Muscle layer of colon (tissue), 2 donors: ENCODE measurements at regions not wholly inside any gene's neighbourhood (a gene's known extent, or its start where the extent isn't known, plus 50 kb on each side); places are given as distances from the start of the nearest gene placed in this dataset.

Experiments used
- H3K27ac ChIP-seq: one replicate; pipeline ENCODE4 v1.7.0; 2013; ENCODE audit warnings: low read depth, mild to moderate bottlenecking, low read length, moderate library complexity
- H3K27me3 ChIP-seq, 2 donors: one replicate each; pipeline ENCODE4 v1.7.0; 2013; ENCODE audit warnings: low read length in 2 of 2, mild to moderate bottlenecking in 2 of 2; ENCODE audit not compliant: insufficient read depth in 2 of 2, control insufficient read depth in 1 of 2
- H3K36me3 ChIP-seq: one replicate; pipeline ENCODE4 v1.7.0; 2013; ENCODE audit warnings: mild to moderate bottlenecking, low read length; ENCODE audit not compliant: insufficient read depth
- H3K4me1 ChIP-seq: one replicate; pipeline ENCODE4 v1.7.0; 2013; ENCODE audit warnings: mild to moderate bottlenecking, low read length; ENCODE audit not compliant: insufficient read depth
- H3K4me3 ChIP-seq, 2 donors: one replicate each; pipeline ENCODE4 v1.7.0; 2013; ENCODE audit warnings: low read length in 2 of 2, low read depth in 1 of 2, mild to moderate bottlenecking in 1 of 2, moderate library complexity in 1 of 2
- H3K9ac ChIP-seq: one replicate; pipeline ENCODE4 v1.7.0; 2013; ENCODE audit warnings: low read length
- H3K9me3 ChIP-seq: one replicate; pipeline ENCODE4 v1.7.0; 2013; ENCODE audit warnings: mild to moderate bottlenecking, low read length
- donor health status: abdominal sarcoma.
- donor health status: Adenocarcinoma of cecum.

- H3K27me3 ChIP-seq = no peaks in the 10 kb centered on the region
- no peak overlapping the region for H3K9ac ChIP-seq
- H3K4me1 ChIP-seq = peaks cover 37% of the 10 kb centered on the region
- H3K36me3 ChIP-seq = no peaks in the 10 kb centered on the region
- no peaks in the 10 kb centered on the region for H3K9me3 ChIP-seq
- no peak overlapping the region for H3K4me3 ChIP-seq
- no peak overlapping the region for H3K27ac ChIP-seq
Observed at GRCh38 chr19:32017176-32017953, 328.0 kb upstream of the ZNF507 start.

- no peak overlapping the region for H3K27ac ChIP-seq
- no peaks in the 10 kb centered on the region for H3K9me3 ChIP-seq
- H3K9ac ChIP-seq = no peak overlapping the region
- H3K4me1 ChIP-seq = peaks cover 37% of the 10 kb centered on the region
- H3K27me3 ChIP-seq = no peaks in the 10 kb centered on the region
- H3K4me3 ChIP-seq = no peak overlapping the region
- no peaks in the 10 kb centered on the region for H3K36me3 ChIP-seq
Observed at GRCh38 chr19:32018014-32018413, 327.4 kb upstream of the ZNF507 start.

DNA sequence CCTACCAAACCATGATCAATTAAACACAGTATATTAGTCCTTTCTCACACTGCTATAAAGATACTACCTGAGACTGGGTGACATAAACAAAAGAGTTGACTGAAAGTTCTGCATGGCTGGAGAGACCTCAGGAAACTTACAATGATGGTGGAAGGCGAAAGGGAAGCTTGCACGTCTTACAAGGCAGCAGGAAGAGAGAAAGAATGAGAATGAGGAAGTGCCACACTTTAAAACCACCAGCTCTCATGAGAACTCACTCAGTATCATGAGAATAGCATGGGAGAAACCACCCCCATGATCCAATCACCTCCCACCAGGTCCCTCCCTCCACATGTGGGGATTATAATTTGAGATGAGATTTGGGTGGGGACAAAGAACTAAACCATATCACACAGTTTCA lies 324.9 kb upstream of the ZNF507 start:
- Histone ChIP-seq H3K9ac (no peak overlapping the region), H3K27me3 (no peaks in the 10 kb centered on the region), H3K27ac (no peak overlapping the region), H3K36me3 (no peaks in the 10 kb centered on the region), H3K4me3 (no peak overlapping the region), H3K4me1 (peaks cover 27% of the 10 kb centered on the region), H3K9me3 (no peaks in the 10 kb centered on the region)

GRCh38 chr19:32022044-32022640 lies 323.3 kb upstream of the ZNF507 start:
- Histone ChIP-seq H3K9me3 (no peaks in the 10 kb centered on the region), H3K4me3 (no peak overlapping the region), H3K27me3 (no peaks in the 10 kb centered on the region), H3K9ac (no peak overlapping the region), H3K36me3 (no peaks in the 10 kb centered on the region), H3K4me1 (peaks cover 26% of the 10 kb centered on the region), H3K27ac (no peak overlapping the region)

DNA sequence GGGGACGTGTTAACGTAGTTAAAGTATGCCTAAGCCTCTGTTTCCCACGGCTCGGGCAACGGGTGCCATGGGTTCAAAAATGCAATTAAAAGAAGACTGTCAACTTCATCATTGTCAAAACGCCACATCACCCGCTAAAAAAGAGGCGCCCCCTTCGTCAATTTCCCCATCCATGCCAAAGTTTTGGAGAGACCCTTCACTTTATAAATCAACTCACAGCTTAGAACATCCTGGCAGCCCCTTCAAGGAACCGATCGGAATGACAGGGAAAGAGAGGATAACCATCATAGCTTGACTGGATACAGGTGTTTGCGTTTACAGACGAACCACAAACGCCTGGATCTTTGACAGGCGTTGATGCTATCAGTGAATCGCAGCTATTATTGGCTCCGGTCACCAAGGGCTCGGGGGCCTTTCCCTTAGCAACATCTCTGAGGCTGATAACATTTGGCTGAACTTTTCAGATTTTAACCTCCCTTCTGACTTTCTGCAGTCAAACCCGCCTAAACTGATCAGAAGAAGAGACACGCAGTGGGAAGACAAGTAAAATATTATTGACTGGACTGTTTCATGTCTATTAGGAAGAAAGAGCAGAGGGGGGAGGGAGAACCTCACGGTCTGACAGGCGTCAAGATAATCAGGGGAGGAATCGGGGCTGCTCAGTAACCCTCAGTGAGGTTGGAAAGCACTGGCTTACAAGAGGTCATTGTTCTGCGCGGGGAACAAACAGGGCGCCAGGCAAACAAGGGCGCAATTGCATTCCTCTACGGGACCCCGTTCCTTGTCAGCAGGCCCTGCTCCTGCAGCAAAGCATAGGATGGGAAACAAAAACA lies 322.5 kb upstream of the ZNF507 start:
- Histone ChIP-seq H3K27ac (no peak overlapping the region), H3K4me3 (no peak overlapping the region), H3K9ac (no peak overlapping the region), H3K4me1 (peaks cover 18% of the 10 kb centered on the region), H3K36me3 (no peaks in the 10 kb centered on the region), H3K27me3 (no peaks in the 10 kb centered on the region), H3K9me3 (no peaks in the 10 kb centered on the region)

GRCh38 chr19:32023564-32023832 lies 321.9 kb upstream of the ZNF507 start:
- no peaks in the 10 kb centered on the region for H3K9me3 ChIP-seq
- no peaks in the 10 kb centered on the region for H3K36me3 ChIP-seq
- no peak overlapping the region for H3K27ac ChIP-seq
- H3K4me1 ChIP-seq = peaks cover 12% of the 10 kb centered on the region
- H3K4me3 ChIP-seq = no peak overlapping the region
- no peak overlapping the region for H3K9ac ChIP-seq
- no peaks in the 10 kb centered on the region for H3K27me3 ChIP-seq

GRCh38 chr19:32029235-32029634 lies 316.2 kb upstream of the ZNF507 start:
- Histone ChIP-seq H3K9me3 (no peaks in the 10 kb centered on the region), H3K4me1 (no peaks in the 10 kb centered on the region), H3K27ac (no peak overlapping the region), H3K36me3 (no peaks in the 10 kb centered on the region), H3K4me3 (no peak overlapping the region), H3K9ac (no peak overlapping the region), H3K27me3 (no peaks in the 10 kb centered on the region)

DNA sequence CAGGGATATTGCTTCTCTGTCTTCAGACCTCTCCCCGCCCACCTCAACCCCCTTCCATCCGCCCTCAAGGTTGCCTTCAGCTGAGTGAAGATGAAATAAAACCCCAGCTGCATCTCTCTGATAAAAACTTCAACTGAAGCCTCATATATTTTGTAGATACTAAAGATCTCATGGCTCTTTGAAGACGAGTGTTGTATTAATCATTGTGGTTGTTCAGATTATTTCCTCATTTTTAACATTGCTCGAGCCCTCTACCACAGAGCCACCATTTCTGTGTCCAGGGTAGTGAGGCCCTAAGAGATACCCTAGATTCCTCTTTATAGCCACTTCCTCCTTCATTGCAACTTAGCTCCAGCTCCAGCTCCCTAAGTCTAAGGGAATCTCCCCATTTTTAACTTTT lies 312.8 kb upstream of the ZNF507 start:
- Histone ChIP-seq H3K9ac (no peak overlapping the region), H3K4me1 (peaks cover 8% of the 10 kb centered on the region), H3K9me3 (no peaks in the 10 kb centered on the region), H3K4me3 (no peak overlapping the region), H3K27me3 (no peaks in the 10 kb centered on the region), H3K27ac (no peak overlapping the region), H3K36me3 (no peaks in the 10 kb centered on the region)

GRCh38 chr19:32035626-32036025 lies 309.8 kb upstream of the ZNF507 start:
- Histone ChIP-seq H3K27me3 (no peaks in the 10 kb centered on the region), H3K27ac (no peak overlapping the region), H3K9ac (no peak overlapping the region)

GRCh38 chr19:32038021-32038920 lies 307.1 kb upstream of the ZNF507 start:
- H3K36me3 ChIP-seq = no peaks in the 10 kb centered on the region
- H3K27ac ChIP-seq = peak overlapping the region; percentile 36
- H3K9ac ChIP-seq = no peak overlapping the region
- no peaks in the 10 kb centered on the region for H3K9me3 ChIP-seq
- peaks cover 40% of the 10 kb centered on the region for H3K4me1 ChIP-seq
- no peaks in the 10 kb centered on the region for H3K27me3 ChIP-seq
- H3K4me3 ChIP-seq = no peak overlapping the region

More at GRCh38 chr19:32035626-32036025, 309.8 kb upstream of the ZNF507 start:
- Histone ChIP-seq H3K4me1 (peaks cover 27% of the 10 kb centered on the region), H3K36me3 (no peaks in the 10 kb centered on the region), H3K4me3 (no peak overlapping the region), H3K9me3 (no peaks in the 10 kb centered on the region)

DNA sequence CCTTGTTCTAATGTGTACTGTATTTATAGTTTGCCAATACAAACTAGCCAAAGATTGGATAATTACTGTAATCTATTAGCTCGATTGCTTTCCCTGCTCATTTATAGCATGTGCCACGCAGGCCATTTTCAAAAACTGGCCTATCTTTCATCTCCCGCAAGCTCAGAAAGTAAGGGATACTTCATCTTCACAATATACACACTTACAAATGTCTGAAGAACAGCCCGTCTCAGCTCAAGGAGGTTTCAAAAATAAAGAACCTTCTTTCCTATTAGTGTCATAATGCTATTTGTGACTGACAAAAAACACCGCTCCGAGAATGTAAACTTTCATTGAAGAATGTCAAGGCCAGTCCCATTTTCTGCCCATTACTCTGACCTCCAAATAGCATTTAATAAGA lies 306.4 kb upstream of the ZNF507 start:
- no peak overlapping the region for H3K4me3 ChIP-seq
- peaks cover 40% of the 10 kb centered on the region for H3K4me1 ChIP-seq
- no peaks in the 10 kb centered on the region for H3K9me3 ChIP-seq
- no peaks in the 10 kb centered on the region for H3K27me3 ChIP-seq
- no peak overlapping the region for H3K9ac ChIP-seq
- H3K36me3 ChIP-seq = no peaks in the 10 kb centered on the region
- no peak overlapping the region for H3K27ac ChIP-seq
